ENCODE measurements at regions not wholly inside any gene's neighbourhood (a gene's known extent, or its start where the extent isn't known, plus 50 kb on each side); places are given as distances from the start of the nearest gene placed in this dataset.
A peak's percentile ranks its signal among the peaks of the same experiment; 100 is the strongest.

DNA sequence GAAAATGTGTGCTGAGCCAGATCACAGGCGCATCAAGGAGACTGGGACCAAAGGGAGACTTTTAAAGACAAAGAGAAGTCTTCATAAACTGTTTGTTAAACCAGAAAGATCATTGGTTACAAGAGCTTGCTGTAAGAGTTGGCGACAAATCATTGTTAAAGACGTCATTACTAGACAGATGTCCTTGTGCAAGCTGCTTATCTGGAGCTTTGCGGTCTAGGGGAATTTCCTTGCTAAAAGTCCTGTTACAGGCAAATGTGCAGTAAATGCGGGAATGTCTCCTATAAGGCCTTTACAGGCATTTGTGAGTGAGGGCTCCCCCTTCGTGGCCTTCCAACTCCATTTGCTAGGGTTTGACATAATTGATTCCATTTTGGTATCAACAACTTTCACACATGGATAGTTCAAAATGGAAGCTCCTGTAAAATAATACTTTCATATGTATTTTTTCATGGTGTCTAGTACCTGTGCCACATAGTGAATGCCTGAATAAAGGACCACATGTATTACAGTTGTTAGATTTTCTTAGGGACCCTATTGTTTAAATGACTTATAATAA lies 362.4 kb downstream of the UTRN start:
- no peak overlapping the region for H3K56ac ChIP-seq (replicated peaks; ENCODE audit: insufficient read length, low read depth, low read length)
- peaks cover 0 to 3% (median 0%) of the 10 kb centered on the region in 4 experiments; a peak in 1 of 8 replicates for H3K36me3 ChIP-seq (ENCODE audit: control insufficient read depth in 2 of 4, insufficient read depth in 4 of 4, low read length in 3 of 4)
- H2BK15ac ChIP-seq (ENCODE audit: low read length) = no peak overlapping the region
- ChIA-PET CTCF (ENCODE audit: partially characterized antibody) (interaction anchor here (1.0 to 1.8 kb wide), 2 partner anchors 9 to 13 kb away, joined by 3 to 5 read pairs; no protein-coding TSS in a partner anchor), POLR2A (ENCODE audit: partially characterized antibody) (interaction anchor here (0.6 kb wide), 1 partner anchor 14 kb away, joined by 3 read pairs; no protein-coding TSS in a partner anchor)
- no peak overlapping the region for H3K27ac ChIP-seq (ENCODE audit: low read depth, low read length)
- no peak overlapping the region for H3K14ac ChIP-seq (ENCODE audit: insufficient read length)
- H4K91ac ChIP-seq (replicated peaks; ENCODE audit: insufficient read length, low read length) = peak overlapping the region; percentile 9
- TF ChIP-seq GTF2F1 (IDR thresholded peaks at IDR 0.05; ENCODE audit: borderline replicate concordance, low read depth, low read length) (no peak), NRF1 (IDR thresholded peaks at IDR 0.05; ENCODE audit: low read depth, low read length) (no peak), SP2 (IDR thresholded peaks at IDR 0.05; ENCODE audit: low read length) (no peak), CTBP2 (IDR thresholded peaks at IDR 0.05; ENCODE audit: borderline replicate concordance, insufficient read depth, insufficient read length, low read length) (no peak), TAF1 (IDR thresholded peaks at IDR 0.05; ENCODE audit: low read depth, low read length) (no peak), SIX5 (IDR thresholded peaks at IDR 0.05; ENCODE audit: low read depth, low read length) (no peak), CREB1 (IDR thresholded peaks at IDR 0.05) (no peak), RBBP5 (IDR thresholded peaks at IDR 0.05; ENCODE audit: borderline replicate concordance, low read depth, low read length) (no peak), SIN3A (conservative IDR thresholded peaks at IDR 0.05 in 1 of 2, IDR thresholded peaks at IDR 0.05 in 1 of 2; ENCODE audit: low read depth in 1 of 2, low read length in 2 of 2) (no peak), CBX5 (IDR thresholded peaks at IDR 0.05; ENCODE audit: low read depth, low read length) (no peak), EZH2 (IDR thresholded peaks at IDR 0.05; ENCODE audit: low read depth, low read length, severe bottlenecking) (no peak), POLR2AphosphoS5 (IDR thresholded peaks at IDR 0.05; ENCODE audit: low read depth, low read length) (no peak), KDM1A (IDR thresholded peaks at IDR 0.05; ENCODE audit: borderline replicate concordance, low read length) (no peak)
- H3K4me1 ChIP-seq (replicated peaks in 1 of 4; ENCODE audit: control insufficient read depth in 3 of 4, insufficient read depth in 4 of 4, low read length in 3 of 4) = peaks cover 4 to 19% (median 11%) of the 10 kb centered on the region in 4 experiments; a peak in 6 of 7 replicates
- H3K4me2 ChIP-seq (ENCODE audit: insufficient read depth in 1 of 2, low read depth in 2 of 2, low read length in 2 of 2) = no peak overlapping the region; a peak in 1 of 4 replicates
- WGBS, 2 experiments (ENCODE audit: extremely low coverage in 1 of 2, insufficient coverage in 1 of 2, insufficient read length in 1 of 2, insufficient replicate concordance in 2 of 2, low coverage in 1 of 2, low lambda C conversion rate in 2 of 2, missing lambda C conversion rate in 1 of 2) = 72% methylated on average over 6 of the region's 6 CpGs; no CpG with 5 or more reads in 1 of the 2 experiments
- no peaks in the 10 kb centered on the region for H4K20me1 ChIP-seq (replicated peaks in 1 of 2; ENCODE audit: control insufficient read depth in 1 of 2, insufficient read depth in 2 of 2, low read length in 2 of 2)
- H3K79me2 ChIP-seq (ENCODE audit: control insufficient read depth in 1 of 2, insufficient read depth in 2 of 2, low read length in 2 of 2) = no peaks in the 10 kb centered on the region
- H3K27me3 ChIP-seq (replicated peaks in 1 of 4; ENCODE audit: control insufficient read depth in 3 of 4, extremely low read depth in 1 of 4, insufficient read depth in 3 of 4, low read length in 3 of 4) = no peaks in the 10 kb centered on the region
- H3K4ac ChIP-seq (replicated peaks; ENCODE audit: insufficient read length, low read depth, low read length) = no peak overlapping the region
- peak overlapping the region; percentile 33; the same call in 1 of the 2 replicates for H3K18ac ChIP-seq (ENCODE audit: extremely low read depth, low read length)
- no peak overlapping the region for H3K9ac ChIP-seq (replicated peaks in 1 of 4; ENCODE audit: extremely low read depth in 1 of 4, low read depth in 3 of 4, low read length in 3 of 4)
- H4K8ac ChIP-seq (ENCODE audit: extremely low read depth, insufficient read depth, low read length) = no peak overlapping the region
- no peaks in the 10 kb centered on the region for H3K79me1 ChIP-seq (ENCODE audit: low read depth, low read length)
- no peak overlapping the region for H3K4me3 ChIP-seq (ENCODE audit: extremely low read depth in 1 of 4, insufficient read depth in 2 of 4, low read depth in 3 of 4, low read length in 4 of 4)
- no peak overlapping the region for H2BK20ac ChIP-seq (ENCODE audit: low read length)
- peak overlapping the region; percentile 90 for H4K5ac ChIP-seq (ENCODE audit: insufficient read length, low read depth, low read length)
- no peak overlapping the region for H2AFZ ChIP-seq (ENCODE audit: low read length)
- H2BK12ac ChIP-seq (ENCODE audit: low read depth, low read length) = no peak overlapping the region
- H2AK5ac ChIP-seq (ENCODE audit: low read depth, low read length) = no peak overlapping the region
- peaks cover 2% of the 10 kb centered on the region; the same call in 1 of the 2 replicates for H3K23me2 ChIP-seq (ENCODE audit: low read depth, low read length)
- H3K23ac ChIP-seq (ENCODE audit: insufficient read length) = no peak overlapping the region
- H2BK120ac ChIP-seq (replicated peaks; ENCODE audit: low read depth, low read length) = peak overlapping the region; percentile 34
- H2BK5ac ChIP-seq (ENCODE audit: low read depth, low read length) = peak overlapping the region; percentile 69; the same call in 1 of the 2 replicates
- DNase-seq (ENCODE audit: low read depth in 1 of 2, low spot score in 2 of 2) = no peak
- FAIRE-seq = peak; percentile 39
- H3K9me3 ChIP-seq (ENCODE audit: insufficient read depth in 2 of 2, low read depth in 1 of 2, low read length in 1 of 2) = no peaks in the 10 kb centered on the region

Measured in H1 (cell line).